ENCODE measurements at regions not wholly inside any gene's neighbourhood (a gene's known extent, or its start where the extent isn't known, plus 50 kb on each side); places are given as distances from the start of the nearest gene placed in this dataset.
"Not testable (repeated sequence)": the region's sequence is repeated elsewhere in the genome, so short reads cannot be mapped to it uniquely, and the experiment has no call there.

GRCh38 chr3:170689296-170689829 is 103.5 kb upstream of the SLC7A14 start:
- peaks cover 7% of the 10 kb centered on the region for H3K36me3 Mint-ChIP-seq (ENCODE audit: low read depth, unreplicated experiment)
- H3K4me3 Mint-ChIP-seq (ENCODE audit: unreplicated experiment), result no peak overlapping the region
- no peaks in the 10 kb centered on the region for H3K9me3 Mint-ChIP-seq (ENCODE audit: unreplicated experiment)
- peak; percentile 4 for DNase-seq (ENCODE audit: low spot score)
- H3K27ac Mint-ChIP-seq (ENCODE audit: unreplicated experiment), result no peak overlapping the region
- peaks cover 1% of the 10 kb centered on the region for H3K27me3 Mint-ChIP-seq (ENCODE audit: unreplicated experiment)
- H3K4me1 Mint-ChIP-seq (ENCODE audit: unreplicated experiment), result peaks cover 4% of the 10 kb centered on the region
- TF ChIP-seq, protein P1, sequence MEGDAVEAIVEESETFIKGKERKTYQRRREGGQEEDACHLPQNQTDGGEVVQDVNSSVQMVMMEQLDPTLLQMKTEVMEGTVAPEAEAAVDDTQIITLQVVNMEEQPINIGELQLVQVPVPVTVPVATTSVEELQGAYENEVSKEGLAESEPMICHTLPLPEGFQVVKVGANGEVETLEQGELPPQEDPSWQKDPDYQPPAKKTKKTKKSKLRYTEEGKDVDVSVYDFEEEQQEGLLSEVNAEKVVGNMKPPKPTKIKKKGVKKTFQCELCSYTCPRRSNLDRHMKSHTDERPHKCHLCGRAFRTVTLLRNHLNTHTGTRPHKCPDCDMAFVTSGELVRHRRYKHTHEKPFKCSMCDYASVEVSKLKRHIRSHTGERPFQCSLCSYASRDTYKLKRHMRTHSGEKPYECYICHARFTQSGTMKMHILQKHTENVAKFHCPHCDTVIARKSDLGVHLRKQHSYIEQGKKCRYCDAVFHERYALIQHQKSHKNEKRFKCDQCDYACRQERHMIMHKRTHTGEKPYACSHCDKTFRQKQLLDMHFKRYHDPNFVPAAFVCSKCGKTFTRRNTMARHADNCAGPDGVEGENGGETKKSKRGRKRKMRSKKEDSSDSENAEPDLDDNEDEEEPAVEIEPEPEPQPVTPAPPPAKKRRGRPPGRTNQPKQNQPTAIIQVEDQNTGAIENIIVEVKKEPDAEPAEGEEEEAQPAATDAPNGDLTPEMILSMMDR (IDR thresholded peaks at IDR 0.05; ENCODE audit: unreplicated experiment), result no peak

- peak overlapping the region; percentile 13 for H3K27ac Mint-ChIP-seq (ENCODE audit: unreplicated experiment)
- not testable (repeated sequence) for H3K4me1 Mint-ChIP-seq (ENCODE audit: unreplicated experiment); H3K27me3 Mint-ChIP-seq (ENCODE audit: unreplicated experiment); H3K4me3 Mint-ChIP-seq (ENCODE audit: unreplicated experiment); DNase-seq (ENCODE audit: low spot score); H3K36me3 Mint-ChIP-seq (ENCODE audit: low read depth, unreplicated experiment); H3K9me3 Mint-ChIP-seq (ENCODE audit: unreplicated experiment)
Observed at GRCh38 chr3:170688222-170688621, 102.3 kb upstream of the SLC7A14 start.

DNA sequence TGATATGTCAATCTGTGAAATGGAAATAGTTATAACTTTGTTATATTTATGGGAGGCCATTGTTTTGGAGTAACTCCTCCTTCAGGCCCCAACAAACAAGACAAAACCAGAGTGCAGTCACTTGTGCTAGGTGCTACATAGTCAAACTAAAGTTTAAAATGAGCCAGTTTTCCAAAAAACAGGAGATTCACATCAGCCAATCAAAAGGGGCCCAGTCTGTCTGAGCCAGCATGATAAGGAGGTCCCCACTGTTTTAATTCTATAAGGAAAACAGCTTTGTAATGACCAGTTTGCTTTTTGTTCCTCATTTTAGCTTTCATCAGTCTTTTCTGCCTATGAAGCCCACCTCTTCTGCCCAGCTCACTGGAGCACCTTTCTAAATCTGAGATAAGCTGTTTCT is 94.7 kb upstream of the SLC7A14 start:
- Mint-ChIP-seq H3K27ac (ENCODE audit: unreplicated experiment) (no peak overlapping the region), H3K9me3 (ENCODE audit: unreplicated experiment) (no peaks in the 10 kb centered on the region)
- no peak for DNase-seq (ENCODE audit: low spot score)

DNA sequence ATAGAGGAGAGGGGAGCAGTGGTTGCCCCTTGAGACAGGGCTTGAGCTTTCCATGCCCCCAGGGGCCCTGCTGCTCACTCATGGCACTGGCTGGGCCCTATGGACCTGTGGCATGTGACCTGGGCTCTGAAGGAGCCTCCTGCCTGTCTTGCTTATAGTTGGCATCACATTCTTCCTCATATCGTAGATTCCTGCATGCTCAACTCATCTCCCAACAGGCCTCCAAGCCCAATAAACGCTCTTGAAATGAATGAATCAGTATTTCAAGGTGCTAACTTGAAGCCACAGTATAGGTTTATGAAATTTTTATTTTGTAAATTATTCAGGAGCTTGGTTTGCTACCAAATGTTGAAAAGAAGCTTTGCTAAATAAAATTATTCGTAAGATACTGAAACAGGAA is 93.3 kb upstream of the SLC7A14 start:
- H3K27me3 Mint-ChIP-seq (ENCODE audit: unreplicated experiment), result no peaks in the 10 kb centered on the region
- no peaks in the 10 kb centered on the region for H3K4me1 Mint-ChIP-seq (ENCODE audit: unreplicated experiment)
- TF ChIP-seq, protein P1 (IDR thresholded peaks at IDR 0.05; ENCODE audit: unreplicated experiment), result no peak
- no peaks in the 10 kb centered on the region for H3K9me3 Mint-ChIP-seq (ENCODE audit: unreplicated experiment)
- H3K36me3 Mint-ChIP-seq (ENCODE audit: low read depth, unreplicated experiment), result peaks cover 18% of the 10 kb centered on the region
- H3K27ac Mint-ChIP-seq (ENCODE audit: unreplicated experiment), result no peak overlapping the region
- H3K4me3 Mint-ChIP-seq (ENCODE audit: unreplicated experiment), result no peak overlapping the region
- DNase-seq (ENCODE audit: low spot score), result no peak

More for the DNA sequence above, 94.7 kb upstream of the SLC7A14 start:
- Mint-ChIP-seq H3K36me3 (ENCODE audit: low read depth, unreplicated experiment) (peaks cover 18% of the 10 kb centered on the region), H3K4me3 (ENCODE audit: unreplicated experiment) (no peak overlapping the region), H3K27me3 (ENCODE audit: unreplicated experiment) (no peaks in the 10 kb centered on the region), H3K4me1 (ENCODE audit: unreplicated experiment) (no peaks in the 10 kb centered on the region)
- TF ChIP-seq, protein P1 (IDR thresholded peaks at IDR 0.05; ENCODE audit: unreplicated experiment), result no peak

DNA sequence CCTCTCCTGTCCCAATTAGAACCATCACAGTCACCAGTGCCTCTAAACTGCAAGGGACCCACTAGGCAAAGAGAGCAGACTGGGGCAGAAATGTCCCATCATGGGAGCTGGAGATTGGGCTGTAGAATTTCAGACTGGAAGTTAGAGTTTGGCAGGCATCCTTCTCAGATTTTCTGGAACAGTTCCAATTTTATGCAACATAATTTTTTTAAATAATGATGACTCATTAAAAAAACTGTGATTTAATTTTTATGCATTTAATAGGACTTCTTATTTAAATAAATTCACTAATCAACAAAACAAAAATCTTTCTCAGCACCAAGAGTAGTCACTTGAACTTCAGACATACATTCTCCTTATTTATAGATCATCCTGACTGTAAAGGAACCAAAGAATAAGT is 84.6 kb upstream of the SLC7A14 start:
- no peaks in the 10 kb centered on the region for H3K27me3 Mint-ChIP-seq (ENCODE audit: unreplicated experiment)
- H3K36me3 Mint-ChIP-seq (ENCODE audit: low read depth, unreplicated experiment), result peaks cover 5% of the 10 kb centered on the region
- H3K9me3 Mint-ChIP-seq (ENCODE audit: unreplicated experiment), result peaks cover 10% of the 10 kb centered on the region
- H3K4me1 Mint-ChIP-seq (ENCODE audit: unreplicated experiment), result no peaks in the 10 kb centered on the region
- no peak for DNase-seq (ENCODE audit: low spot score)
- H3K27ac Mint-ChIP-seq (ENCODE audit: unreplicated experiment), result no peak overlapping the region
- H3K4me3 Mint-ChIP-seq (ENCODE audit: unreplicated experiment), result no peak overlapping the region
- TF ChIP-seq, protein P1 (IDR thresholded peaks at IDR 0.05; ENCODE audit: unreplicated experiment), result no peak

DNA sequence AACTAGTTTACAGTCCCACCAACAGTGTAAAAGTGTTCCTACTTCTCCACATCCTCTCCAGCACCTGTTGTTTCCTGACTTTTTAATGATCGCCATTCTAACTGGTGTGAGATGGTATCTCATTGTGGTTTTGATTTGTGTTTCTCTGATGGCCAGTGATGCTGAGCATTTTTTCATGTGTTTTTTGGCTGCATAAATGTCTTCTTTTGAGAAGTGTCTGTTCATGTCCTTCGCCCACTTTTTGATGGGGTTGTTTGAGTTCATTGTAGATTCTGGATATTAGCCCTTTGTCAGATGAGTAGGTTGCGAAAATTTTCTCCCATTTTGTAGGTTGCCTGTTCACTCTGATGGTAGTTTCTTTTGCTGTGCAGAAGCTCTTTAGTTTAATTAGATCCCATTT is 77.1 kb upstream of the SLC7A14 start:
- H3K9me3 Mint-ChIP-seq (ENCODE audit: unreplicated experiment); H3K36me3 Mint-ChIP-seq (ENCODE audit: low read depth, unreplicated experiment); H3K27me3 Mint-ChIP-seq (ENCODE audit: unreplicated experiment); H3K4me3 Mint-ChIP-seq (ENCODE audit: unreplicated experiment); H3K27ac Mint-ChIP-seq (ENCODE audit: unreplicated experiment); H3K4me1 Mint-ChIP-seq (ENCODE audit: unreplicated experiment); DNase-seq (ENCODE audit: low spot score): not testable (repeated sequence)

Measured in endothelial cell (in vitro differentiated cells).